HG02623 (cell line): ENCODE measurements at regions not wholly inside any gene's neighbourhood (a gene's known extent, or its start where the extent isn't known, plus 50 kb on each side); places are given as distances from the start of the nearest gene placed in this dataset.
A peak's percentile ranks its signal among the peaks of the same experiment; 100 is the strongest.

Experiments used
- ATAC-seq: cut with Tn5 transposase; IDR thresholded peaks from one replicate; pipeline ENCODE4 v1.9.1; 2021; ENCODE audit warnings: moderate library complexity; ENCODE audit not compliant: unreplicated experiment

GRCh38 chr2:133766164-133766832 is 198.0 kb upstream of the NCKAP5 start:
- ATAC-seq, result no peak

- no peak for ATAC-seq
These were observed 200.0 kb upstream of the NCKAP5 start for GRCh38 chr2:133768256-133768655.

GRCh38 chr2:133768658-133769435 is 200.6 kb upstream of the NCKAP5 start:
- ATAC-seq, result no peak

- ATAC-seq, result no peak
These were observed 205.8 kb upstream of the NCKAP5 start for GRCh38 chr2:133773854-133774653.

GRCh38 chr2:133774654-133775015 is 206.4 kb upstream of the NCKAP5 start:
- no peak for ATAC-seq

GRCh38 chr2:133776936-133777573 is 208.8 kb upstream of the NCKAP5 start:
- ATAC-seq, result no peak

- ATAC-seq, result no peak
These were observed 209.3 kb upstream of the NCKAP5 start for GRCh38 chr2:133777574-133777960.

- peak; percentile 64 for ATAC-seq
These were observed 212.1 kb upstream of the NCKAP5 start for GRCh38 chr2:133780099-133780996.

GRCh38 chr2:133780997-133781513 is 212.8 kb upstream of the NCKAP5 start:
- no peak for ATAC-seq

- ATAC-seq, result no peak
These were observed 218.9 kb upstream of the NCKAP5 start for GRCh38 chr2:133787207-133787606.

- no peak for ATAC-seq
These were observed 219.4 kb upstream of the NCKAP5 start for GRCh38 chr2:133787651-133788050.

GRCh38 chr2:133788386-133788785 is 220.1 kb upstream of the NCKAP5 start:
- no peak for ATAC-seq

GRCh38 chr2:133789743-133790142 is 221.5 kb upstream of the NCKAP5 start:
- ATAC-seq, result no peak

GRCh38 chr2:133790711-133791110 is 222.4 kb upstream of the NCKAP5 start:
- ATAC-seq, result no peak

- ATAC-seq, result no peak
These were observed 222.9 kb upstream of the NCKAP5 start for GRCh38 chr2:133791191-133791590.

GRCh38 chr2:133792223-133792622 is 224.0 kb upstream of the NCKAP5 start:
- ATAC-seq, result no peak

GRCh38 chr2:133794114-133794513 is 225.9 kb upstream of the NCKAP5 start:
- no peak for ATAC-seq

- no peak for ATAC-seq
These were observed 233.7 kb upstream of the NCKAP5 start for GRCh38 chr2:133801946-133802345.

- ATAC-seq, result no peak
These were observed 234.3 kb upstream of the NCKAP5 start for GRCh38 chr2:133802409-133803039.

GRCh38 chr2:133806564-133806963 is 238.3 kb upstream of the NCKAP5 start:
- no peak for ATAC-seq
